GM12865 (cell line): ENCODE measurements at regions not wholly inside any gene's neighbourhood (a gene's known extent, or its start where the extent isn't known, plus 50 kb on each side); places are given as distances from the start of the nearest gene placed in this dataset.

Source experiments
- DNase-seq: peaks from one replicate; pipeline ENCODE4 v3.0.0; 2010; ENCODE audit warnings: low read depth
- H3K4me3 ChIP-seq: 2 replicates; pipeline ENCODE4 v1.5.1; 2011; ENCODE audit warnings: mild to moderate bottlenecking, low read depth, low read length, control low read depth
- CTCF ChIP-seq: IDR thresholded peaks from 2 replicates; pipeline ENCODE4 v1.5.1; 2011; ENCODE audit warnings: low read length, control low read depth, low read depth, inconsistent platforms; ENCODE audit not compliant: insufficient read depth; ENCODE audit errors: missing control alignments

GRCh38 chr17:15119968-15120367 is 145.2 kb downstream of the PMP22 start:
- no peak for DNase-seq
- no peak for TF ChIP-seq CTCF
- H3K4me3 ChIP-seq = no peak overlapping the region

DNA sequence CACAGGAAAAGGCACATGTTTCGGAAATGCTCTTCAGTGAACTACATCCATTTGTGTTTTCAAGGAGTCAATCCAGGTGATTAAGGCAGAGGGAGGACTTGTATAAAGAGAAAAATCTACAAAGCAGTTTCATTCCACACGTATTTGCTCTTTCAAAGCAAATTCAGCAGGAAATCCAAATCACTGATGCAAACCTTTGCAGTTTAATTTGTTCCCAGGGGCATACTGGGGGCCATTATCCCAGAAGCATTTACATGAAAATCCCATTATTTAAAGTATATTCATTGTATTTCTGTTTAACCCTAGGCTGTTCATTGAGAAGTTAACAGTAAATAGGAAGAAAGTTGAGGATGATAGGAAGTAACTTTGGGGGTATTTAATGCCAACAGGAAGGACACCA is 147.9 kb downstream of the PMP22 start:
- no peak for TF ChIP-seq CTCF
- no peak for DNase-seq
- no peak overlapping the region for H3K4me3 ChIP-seq

DNA sequence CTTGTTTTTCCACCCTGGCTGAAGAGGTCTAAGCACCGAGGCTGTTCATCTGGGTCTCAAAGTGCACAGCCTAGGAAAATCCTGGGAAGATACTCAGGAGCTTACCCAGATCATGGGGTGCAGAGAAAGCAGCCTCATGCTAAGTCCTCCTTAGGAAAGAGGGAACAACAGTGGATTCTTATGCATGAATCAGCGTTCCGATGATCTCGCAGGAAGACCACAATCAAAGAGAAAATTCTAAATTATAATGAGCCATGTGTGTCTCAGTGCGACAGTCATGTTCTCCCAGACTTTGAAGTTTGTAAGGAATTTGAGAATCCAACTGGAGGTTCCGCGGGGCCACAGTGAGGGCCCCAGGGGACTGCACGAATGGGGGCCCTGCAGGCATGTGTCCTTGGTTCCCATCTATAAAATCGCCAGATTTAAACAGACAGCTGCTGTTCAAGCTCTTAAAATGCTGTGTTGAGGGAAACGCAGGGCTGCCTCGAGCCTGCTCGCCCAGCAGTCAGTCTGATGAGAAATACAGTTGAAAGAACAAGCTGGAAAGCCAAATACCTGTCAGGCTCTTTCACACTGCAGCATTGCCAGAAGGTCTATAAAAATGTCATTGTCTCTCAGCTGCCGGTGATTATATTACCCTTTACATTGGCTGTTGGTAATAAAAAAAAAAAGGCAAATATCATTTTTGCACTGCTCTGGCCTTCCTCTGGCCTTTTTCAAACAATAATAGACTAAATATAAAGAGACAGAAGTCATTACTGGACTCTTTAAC is 152.1 kb downstream of the PMP22 start:
- TF ChIP-seq CTCF = no peak
- H3K4me3 ChIP-seq = no peak overlapping the region
- no peak for DNase-seq

GRCh38 chr17:15109608-15110007 is 155.5 kb downstream of the PMP22 start:
- no peak for TF ChIP-seq CTCF
- no peak for DNase-seq
- no peak overlapping the region for H3K4me3 ChIP-seq

DNA sequence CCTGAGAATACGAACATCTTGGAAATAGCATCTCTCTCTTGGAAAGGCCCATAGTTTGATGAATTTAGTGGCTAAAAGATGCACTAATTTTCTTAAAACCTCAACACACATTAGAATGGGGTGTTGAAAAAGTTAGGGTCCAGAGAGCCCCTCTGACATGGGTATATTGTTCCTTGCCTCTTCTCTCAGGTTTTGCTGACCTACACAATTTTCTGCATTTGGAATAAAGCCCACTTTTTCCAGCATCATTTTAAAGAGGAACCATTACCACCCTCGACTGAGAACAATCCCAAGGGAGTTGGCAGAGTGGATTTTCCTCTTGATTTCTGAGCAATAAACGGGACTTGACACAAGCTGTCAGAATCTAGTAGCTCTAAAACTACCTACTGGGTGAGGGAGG is 156.1 kb downstream of the PMP22 start:
- TF ChIP-seq CTCF = no peak

DNA sequence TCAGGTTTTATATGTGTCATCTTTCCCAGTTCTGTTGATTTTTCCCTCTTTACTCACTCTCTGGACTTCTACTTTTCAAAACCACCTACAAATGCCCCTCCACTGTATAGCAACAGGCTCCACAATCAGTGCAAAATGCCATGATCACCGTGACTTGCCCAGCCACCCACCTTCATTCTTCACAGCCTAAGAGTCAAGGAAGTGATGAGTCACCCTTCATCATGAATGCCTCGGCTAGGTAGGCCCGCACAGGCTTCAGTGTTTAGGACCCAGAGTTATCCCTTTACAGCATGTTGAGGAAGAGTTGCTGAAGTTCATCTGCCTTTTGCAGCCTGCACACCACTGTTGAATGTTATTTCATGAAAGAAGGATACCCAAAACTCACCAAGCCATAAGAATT is 158.6 kb downstream of the PMP22 start:
- no peak for TF ChIP-seq CTCF
- no peak for DNase-seq

More for the DNA sequence above, 156.1 kb downstream of the PMP22 start:
- no peak overlapping the region for H3K4me3 ChIP-seq
- no peak for DNase-seq

DNA sequence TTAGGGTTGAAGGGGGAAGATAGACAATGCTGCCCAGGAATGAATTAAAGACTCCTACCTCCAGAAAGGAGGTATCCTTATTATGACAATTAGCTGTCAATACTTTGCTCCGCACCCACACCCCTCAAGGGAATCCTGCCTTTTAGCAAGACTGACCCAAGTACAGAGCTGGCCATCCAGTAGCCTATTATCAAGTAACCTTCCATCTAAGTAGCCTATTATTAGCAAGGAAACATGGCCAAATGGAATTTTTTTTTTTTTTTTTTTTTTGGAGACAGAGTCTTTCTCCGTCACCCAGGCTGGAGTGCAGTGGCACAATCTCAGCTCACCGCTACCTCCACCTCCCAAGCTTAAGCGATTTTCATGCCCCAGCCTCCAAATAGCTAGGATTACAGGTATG is 161.3 kb downstream of the PMP22 start:
- no peak for TF ChIP-seq CTCF
- no peak for DNase-seq
- no peak overlapping the region for H3K4me3 ChIP-seq

More for the DNA sequence above, 158.6 kb downstream of the PMP22 start:
- no peak overlapping the region for H3K4me3 ChIP-seq
